ENCODE measurements at regions not wholly inside any gene's neighbourhood (a gene's known extent, or its start where the extent isn't known, plus 50 kb on each side); places are given as distances from the start of the nearest gene placed in this dataset.

- Histone ChIP-seq H3K79me2 (ENCODE audit: control insufficient read depth in 1 of 2, insufficient read depth in 2 of 2, low read length in 2 of 2) (no peaks in the 10 kb centered on the region), H3K56ac (replicated peaks; ENCODE audit: insufficient read length, low read depth, low read length) (no peak overlapping the region), H3K14ac (ENCODE audit: insufficient read length) (no peak overlapping the region), H2BK12ac (ENCODE audit: low read depth, low read length) (no peak overlapping the region), H4K20me1 (replicated peaks in 1 of 2; ENCODE audit: control insufficient read depth in 1 of 2, insufficient read depth in 2 of 2, low read length in 2 of 2) (no peaks in the 10 kb centered on the region), H3K4ac (replicated peaks; ENCODE audit: insufficient read length, low read depth, low read length) (no peak overlapping the region), H4K5ac (ENCODE audit: insufficient read length, low read depth, low read length) (no peak overlapping the region), H3K23ac (ENCODE audit: insufficient read length) (no peak overlapping the region), H3K4me2 (ENCODE audit: insufficient read depth in 1 of 2, low read depth in 2 of 2, low read length in 2 of 2) (no peak overlapping the region), H2BK20ac (ENCODE audit: low read length) (no peak overlapping the region), H3K27me3 (replicated peaks in 1 of 4; ENCODE audit: control insufficient read depth in 3 of 4, extremely low read depth in 1 of 4, insufficient read depth in 3 of 4, low read length in 3 of 4) (no peaks in the 10 kb centered on the region), H2BK5ac (ENCODE audit: low read depth, low read length) (no peak overlapping the region), H4K91ac (replicated peaks; ENCODE audit: insufficient read length, low read length) (no peak overlapping the region), H3K27ac (ENCODE audit: low read depth, low read length) (no peak overlapping the region), H3K9ac (replicated peaks in 1 of 4; ENCODE audit: extremely low read depth in 1 of 4, low read depth in 3 of 4, low read length in 3 of 4) (no peak overlapping the region), H2AFZ (ENCODE audit: low read length) (no peak overlapping the region), H3K9me3 (ENCODE audit: insufficient read depth in 2 of 2, low read depth in 1 of 2, low read length in 1 of 2) (no peaks in the 10 kb centered on the region), H3K23me2 (ENCODE audit: low read depth, low read length) (no peaks in the 10 kb centered on the region; the same call in 1 of the 2 replicates), H3K18ac (ENCODE audit: extremely low read depth, low read length) (no peak overlapping the region), H2BK120ac (replicated peaks; ENCODE audit: low read depth, low read length) (no peak overlapping the region), H2BK15ac (ENCODE audit: low read length) (no peak overlapping the region), H4K8ac (ENCODE audit: extremely low read depth, insufficient read depth, low read length) (no peak overlapping the region), H3K36me3 (ENCODE audit: control insufficient read depth in 2 of 4, insufficient read depth in 4 of 4, low read length in 3 of 4) (no peaks in the 10 kb centered on the region), H2AK5ac (ENCODE audit: low read depth, low read length) (no peak overlapping the region), H3K79me1 (ENCODE audit: low read depth, low read length) (no peaks in the 10 kb centered on the region), H3K4me3 (ENCODE audit: extremely low read depth in 1 of 4, insufficient read depth in 2 of 4, low read depth in 3 of 4, low read length in 4 of 4) (no peak overlapping the region), H3K4me1 (replicated peaks in 1 of 4; ENCODE audit: control insufficient read depth in 3 of 4, insufficient read depth in 4 of 4, low read length in 3 of 4) (no peaks in the 10 kb centered on the region)
- FAIRE-seq (no peak), DNase-seq (ENCODE audit: low read depth in 1 of 2, low spot score in 2 of 2) (no peak)
- TF ChIP-seq RBBP5 (IDR thresholded peaks at IDR 0.05; ENCODE audit: borderline replicate concordance, low read depth, low read length) (no peak), ASH2L (IDR thresholded peaks at IDR 0.05; ENCODE audit: low read length) (no peak), CHD2 (IDR thresholded peaks at IDR 0.05; ENCODE audit: low read length) (no peak), NRF1 (IDR thresholded peaks at IDR 0.05; ENCODE audit: low read depth, low read length) (no peak), CBX5 (IDR thresholded peaks at IDR 0.05; ENCODE audit: low read depth, low read length) (no peak), CTBP2 (IDR thresholded peaks at IDR 0.05; ENCODE audit: borderline replicate concordance, insufficient read depth, insufficient read length, low read length) (no peak), SUZ12 (IDR thresholded peaks at IDR 0.05; ENCODE audit: low read length) (no peak), CTCF (IDR thresholded peaks at IDR 0.05; ENCODE audit: control extremely low read depth in 1 of 3, insufficient read depth in 1 of 3, low read depth in 1 of 3, low read length in 3 of 3) (no peak), BRCA1 (IDR thresholded peaks at IDR 0.05; ENCODE audit: low read depth, low read length) (no peak), SIX5 (IDR thresholded peaks at IDR 0.05; ENCODE audit: low read depth, low read length) (no peak), TBP (IDR thresholded peaks at IDR 0.05; ENCODE audit: low read depth, low read length) (no peak)
- CTCF ChIA-PET (ENCODE audit: partially characterized antibody): no interaction called here
- POLR2A ChIA-PET (ENCODE audit: partially characterized antibody): no interaction called here
Measured at GRCh38 chr9:99427260-99427659, 205.2 kb downstream of the SEC61B start.
